ENCODE measurements at regions not wholly inside any gene's neighbourhood (a gene's known extent, or its start where the extent isn't known, plus 50 kb on each side); places are given as distances from the start of the nearest gene placed in this dataset.

DNA sequence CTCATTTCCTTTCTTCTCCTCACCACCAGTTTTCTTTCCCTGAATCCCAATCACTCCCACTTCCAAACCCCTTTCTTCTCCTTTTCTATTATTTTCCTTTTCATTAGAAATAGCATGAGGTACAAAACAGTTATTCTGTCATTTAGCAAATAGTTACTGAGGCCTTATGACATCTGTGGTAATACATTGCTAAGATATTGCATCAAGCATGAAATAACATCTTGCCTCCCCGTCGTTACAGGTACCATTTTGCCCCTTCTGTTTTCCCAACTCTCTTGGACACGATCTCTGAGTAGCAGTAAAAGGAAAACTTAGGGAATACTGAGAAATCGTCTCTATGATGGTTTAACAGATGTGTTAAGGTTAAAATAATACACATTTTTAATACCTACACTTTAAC, 175.8 kb upstream of the SOX5 start:
- H3K9me3 Mint-ChIP-seq (ENCODE audit: low read depth, unreplicated experiment): no peaks in the 10 kb centered on the region
- no peak for DNase-seq
- CTCF ChIA-PET: no interaction called here
- no peak overlapping the region for H3K4me3 Mint-ChIP-seq (ENCODE audit: low read depth, unreplicated experiment)
- TF ChIP-seq, protein P1, sequence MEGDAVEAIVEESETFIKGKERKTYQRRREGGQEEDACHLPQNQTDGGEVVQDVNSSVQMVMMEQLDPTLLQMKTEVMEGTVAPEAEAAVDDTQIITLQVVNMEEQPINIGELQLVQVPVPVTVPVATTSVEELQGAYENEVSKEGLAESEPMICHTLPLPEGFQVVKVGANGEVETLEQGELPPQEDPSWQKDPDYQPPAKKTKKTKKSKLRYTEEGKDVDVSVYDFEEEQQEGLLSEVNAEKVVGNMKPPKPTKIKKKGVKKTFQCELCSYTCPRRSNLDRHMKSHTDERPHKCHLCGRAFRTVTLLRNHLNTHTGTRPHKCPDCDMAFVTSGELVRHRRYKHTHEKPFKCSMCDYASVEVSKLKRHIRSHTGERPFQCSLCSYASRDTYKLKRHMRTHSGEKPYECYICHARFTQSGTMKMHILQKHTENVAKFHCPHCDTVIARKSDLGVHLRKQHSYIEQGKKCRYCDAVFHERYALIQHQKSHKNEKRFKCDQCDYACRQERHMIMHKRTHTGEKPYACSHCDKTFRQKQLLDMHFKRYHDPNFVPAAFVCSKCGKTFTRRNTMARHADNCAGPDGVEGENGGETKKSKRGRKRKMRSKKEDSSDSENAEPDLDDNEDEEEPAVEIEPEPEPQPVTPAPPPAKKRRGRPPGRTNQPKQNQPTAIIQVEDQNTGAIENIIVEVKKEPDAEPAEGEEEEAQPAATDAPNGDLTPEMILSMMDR (IDR thresholded peaks at IDR 0.05; ENCODE audit: unreplicated experiment): no peak
- H3K36me3 Mint-ChIP-seq (ENCODE audit: insufficient read depth, unreplicated experiment): no peaks in the 10 kb centered on the region
- H3K4me1 Mint-ChIP-seq (ENCODE audit: low read depth, unreplicated experiment): no peaks in the 10 kb centered on the region
- intact Hi-C loops (cut with micrococcal nuclease; ENCODE audit: unreplicated experiment): no loop called here
- no TSS peak for BruUV-seq (replicated peaks)
- H3K27ac Mint-ChIP-seq (ENCODE audit: unreplicated experiment): no peak overlapping the region
- no peaks in the 10 kb centered on the region for H3K27me3 Mint-ChIP-seq (ENCODE audit: unreplicated experiment)

DNA sequence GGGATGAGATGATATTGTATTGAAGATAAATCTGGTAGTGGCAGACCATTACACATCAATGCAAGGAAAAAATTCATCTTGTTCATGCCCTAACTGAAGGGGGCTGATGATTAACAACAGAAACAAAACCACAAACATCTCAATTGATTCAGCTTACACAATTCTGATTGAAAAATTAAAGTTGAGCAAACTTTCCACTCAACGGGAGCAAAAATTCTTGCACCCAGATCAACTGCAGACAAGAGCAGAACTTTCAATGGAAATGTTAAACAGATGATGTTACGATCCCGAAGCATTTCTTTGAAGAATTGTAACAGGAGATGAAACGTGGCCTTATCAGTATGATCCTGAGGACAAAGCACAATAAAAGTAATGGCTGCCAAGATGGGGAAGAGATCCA, 172.4 kb upstream of the SOX5 start:
- H3K36me3 Mint-ChIP-seq (ENCODE audit: insufficient read depth, unreplicated experiment): no peaks in the 10 kb centered on the region
- BruUV-seq (replicated peaks): no TSS peak
- H3K4me3 Mint-ChIP-seq (ENCODE audit: low read depth, unreplicated experiment): no peak overlapping the region
- H3K9me3 Mint-ChIP-seq (ENCODE audit: low read depth, unreplicated experiment): no peaks in the 10 kb centered on the region
- intact Hi-C loops (cut with micrococcal nuclease; ENCODE audit: unreplicated experiment): no loop called here
- TF ChIP-seq, protein P1 (IDR thresholded peaks at IDR 0.05; ENCODE audit: unreplicated experiment): no peak
- H3K27ac Mint-ChIP-seq (ENCODE audit: unreplicated experiment): no peak overlapping the region
- H3K27me3 Mint-ChIP-seq (ENCODE audit: unreplicated experiment): no peaks in the 10 kb centered on the region
- no peaks in the 10 kb centered on the region for H3K4me1 Mint-ChIP-seq (ENCODE audit: low read depth, unreplicated experiment)
- no peak for DNase-seq
- CTCF ChIA-PET: interaction anchor here (0.6 kb wide), 1 partner anchor 489 kb away, joined by 3 read pairs; no protein-coding TSS in a partner anchor

DNA sequence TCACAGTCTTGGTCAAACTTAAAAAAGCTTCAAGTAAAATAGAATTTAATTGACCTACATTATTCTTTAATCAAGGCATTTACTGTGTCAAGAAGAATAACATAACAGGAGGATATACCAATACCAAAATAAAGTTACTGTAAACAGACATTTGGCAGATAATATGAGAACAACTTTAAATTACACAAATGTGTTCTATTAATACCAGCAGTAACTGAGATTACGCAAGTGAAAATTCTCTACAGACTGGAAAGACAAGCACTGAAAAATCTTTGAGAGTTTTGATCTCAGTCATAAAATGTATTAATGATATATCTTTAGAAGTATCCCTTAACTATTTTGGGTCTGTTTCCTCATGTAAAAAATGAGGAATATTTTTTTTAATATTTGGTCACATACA, 169.2 kb upstream of the SOX5 start:
- Mint-ChIP-seq H3K4me1 (ENCODE audit: low read depth, unreplicated experiment) (no peaks in the 10 kb centered on the region), H3K36me3 (ENCODE audit: insufficient read depth, unreplicated experiment) (no peaks in the 10 kb centered on the region), H3K27ac (ENCODE audit: unreplicated experiment) (no peak overlapping the region), H3K4me3 (ENCODE audit: low read depth, unreplicated experiment) (no peak overlapping the region), H3K9me3 (ENCODE audit: low read depth, unreplicated experiment) (no peaks in the 10 kb centered on the region), H3K27me3 (ENCODE audit: unreplicated experiment) (no peaks in the 10 kb centered on the region)
- DNase-seq: no peak
- CTCF ChIA-PET: no interaction called here
- no TSS peak for BruUV-seq (replicated peaks)
- TF ChIP-seq, protein P1 (IDR thresholded peaks at IDR 0.05; ENCODE audit: unreplicated experiment): no peak
- intact Hi-C loops (cut with micrococcal nuclease; ENCODE audit: unreplicated experiment): loop anchor here (10.0 kb wide), 2 partner anchors 156 to 716 kb away; no protein-coding TSS in a partner anchor

DNA sequence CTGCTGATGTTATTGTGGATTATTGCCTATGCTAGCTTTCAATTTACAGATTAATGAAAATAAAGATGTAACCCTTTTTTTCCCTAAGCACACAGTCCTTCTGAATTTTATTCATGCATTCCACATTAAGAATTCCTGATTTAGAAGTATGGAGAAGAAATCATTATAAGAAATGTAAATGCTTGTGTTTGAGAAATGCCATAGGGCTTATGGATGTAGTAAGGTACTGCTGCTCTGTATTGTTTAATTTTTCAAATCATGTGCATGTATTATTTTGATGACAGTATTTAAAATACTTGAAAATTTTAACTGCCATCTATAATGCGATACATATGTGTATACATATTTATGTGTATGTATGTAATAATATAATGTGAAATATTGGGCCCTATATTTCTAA, 167.1 kb upstream of the SOX5 start:
- DNase-seq: no peak
- Mint-ChIP-seq H3K4me1 (ENCODE audit: low read depth, unreplicated experiment) (no peaks in the 10 kb centered on the region), H3K27ac (ENCODE audit: unreplicated experiment) (no peak overlapping the region), H3K9me3 (ENCODE audit: low read depth, unreplicated experiment) (no peaks in the 10 kb centered on the region), H3K4me3 (ENCODE audit: low read depth, unreplicated experiment) (no peak overlapping the region), H3K27me3 (ENCODE audit: unreplicated experiment) (no peaks in the 10 kb centered on the region), H3K36me3 (ENCODE audit: insufficient read depth, unreplicated experiment) (no peaks in the 10 kb centered on the region)
- CTCF ChIA-PET: no interaction called here
- intact Hi-C loops (cut with micrococcal nuclease; ENCODE audit: unreplicated experiment): loop anchor here (10.0 kb wide), 2 partner anchors 158 to 718 kb away; no protein-coding TSS in a partner anchor
- no TSS peak for BruUV-seq (replicated peaks)
- TF ChIP-seq, protein P1 (IDR thresholded peaks at IDR 0.05; ENCODE audit: unreplicated experiment): no peak

Data from Calu3 (cell line).